ENCODE measurements at regions not wholly inside any gene's neighbourhood (a gene's known extent, or its start where the extent isn't known, plus 50 kb on each side); places are given as distances from the start of the nearest gene placed in this dataset.

- TF ChIP-seq ZNF592 (IDR thresholded peaks at IDR 0.05) (peak; percentile 84), STAT5A (IDR thresholded peaks at IDR 0.05; ENCODE audit: borderline replicate concordance, low read length) (peak; percentile 61), C11orf30 (IDR thresholded peaks at IDR 0.05; ENCODE audit: low read depth) (peak; percentile 86), ARID1B (IDR thresholded peaks at IDR 0.05) (peak; percentile 89), DMBX1 (CRISPR knock-in tag; IDR thresholded peaks at IDR 0.05; ENCODE audit: borderline replicate concordance) (peak; percentile 49; the same call in 1 of the 2 replicates), HDAC2 (IDR thresholded peaks at IDR 0.05) (0 out of 2 replicates have a peak, but pooled peaks have one; percentile 24), MNT (conservative IDR thresholded peaks at IDR 0.05) (peak; percentile 52 to 80)
Observed at GRCh38 chr3:110521019-110521418, 550.6 kb upstream of the NECTIN3 start (continued).

All from K562 (cell line).